HepG2 (cell line): ENCODE measurements at regions not wholly inside any gene's neighbourhood (a gene's known extent, or its start where the extent isn't known, plus 50 kb on each side); places are given as distances from the start of the nearest gene placed in this dataset.

Source experiments
- CREM ChIP-seq, 2 experiments: sonication (generic) in 1 of 2; formaldehyde crosslinking in 1 of 2; IDR thresholded peaks; 2 replicates each; pipeline versions ENCODE4 v1.4.0 to v1.6.1; 2016 to 2020; ENCODE audit warnings: antibody characterized with exemption in 1 of 2, mild to moderate bottlenecking in 1 of 2, missing genetic modification reagents in 1 of 2
- HHEX ChIP-seq: IDR thresholded peaks from 2 replicates; pipeline ENCODE4 v1.6.1; 2016; ENCODE audit warnings: control low read depth
- MAF1 ChIP-seq: sonication (generic); formaldehyde crosslinking; IDR thresholded peaks from 2 replicates; pipeline ENCODE4 v1.5.0; 2020; ENCODE audit warnings: missing genetic modification reagents, borderline replicate concordance
- MIER2 ChIP-seq: IDR thresholded peaks from 2 replicates; pipeline ENCODE4 v1.6.1; 2016; ENCODE audit warnings: missing biosample characterization, missing genetic modification reagents
- MIXL1 ChIP-seq: IDR thresholded peaks from 2 replicates; pipeline ENCODE4 v1.6.1; 2016
- PLRG1 ChIP-seq: fragments of 450-650 bp; conservative IDR thresholded peaks from 2 replicates; pipeline ENCODE4 v1.6.1; 2016
- RXRB ChIP-seq: IDR thresholded peaks from 2 replicates; pipeline ENCODE4 v1.6.1; 2016; ENCODE audit warnings: borderline replicate concordance, missing genetic modification reagents, missing compliant biosample characterization
- SALL1 ChIP-seq: sonication (generic); formaldehyde crosslinking; IDR thresholded peaks from 2 replicates; pipeline ENCODE4 v1.8.0; 2022; ENCODE audit warnings: mild to moderate bottlenecking, missing genetic modification reagents
- SOX13 ChIP-seq, 3 experiments: fragments of 450-650 bp in 1 of 3; sonication (generic) in 1 of 3; formaldehyde crosslinking in 1 of 3; IDR thresholded peaks in 2 of 3; conservative IDR thresholded peaks in 1 of 3; 2 replicates each; pipeline versions ENCODE4 v1.5.0 to v1.6.1; 2016 to 2020; ENCODE audit warnings: antibody characterized with exemption in 1 of 3, mild to moderate bottlenecking in 1 of 3, missing compliant biosample characterization in 1 of 3, missing genetic modification reagents in 1 of 3, moderate library complexity in 1 of 3
- TEAD3 ChIP-seq: optimal IDR thresholded peaks from 2 replicates; pipeline ENCODE3; 2016; ENCODE audit warnings: borderline replicate concordance
- ZNF253 ChIP-seq: sonication (generic); formaldehyde crosslinking; IDR thresholded peaks from 2 replicates; pipeline ENCODE4 v1.8.0; 2022; ENCODE audit warnings: mild to moderate bottlenecking, missing genetic modification reagents, borderline replicate concordance
- ZNF7 ChIP-seq: IDR thresholded peaks from 2 replicates; pipeline ENCODE4 v1.6.1; 2016; ENCODE audit warnings: missing biosample characterization, missing genetic modification reagents
- TF ChIP-seq, protein P1 (sequence below): sonication (generic); formaldehyde crosslinking; IDR thresholded peaks from 2 replicates; pipeline ENCODE4 v1.4.0; 2020; ENCODE audit warnings: missing genetic modification reagents, borderline replicate concordance
- TF ChIP-seq, protein P2 (sequence below): IDR thresholded peaks from 2 replicates; pipeline ENCODE4 v1.6.1; 2016; ENCODE audit warnings: mild to moderate bottlenecking
- TF ChIP-seq, protein P3 (sequence below): IDR thresholded peaks from 2 replicates; pipeline ENCODE4 v1.6.1; 2016
- TF ChIP-seq, protein P4 (sequence below): sonication (generic); formaldehyde crosslinking; IDR thresholded peaks from 2 replicates; pipeline ENCODE4 v1.8.0; 2022; ENCODE audit warnings: missing genetic modification reagents, mild to moderate bottlenecking, moderate library complexity, borderline replicate concordance
- TF ChIP-seq, protein P5 (sequence below): sonication (generic); formaldehyde crosslinking; IDR thresholded peaks from 2 replicates; pipeline ENCODE4 v1.4.0; 2020; ENCODE audit warnings: mild to moderate bottlenecking, missing genetic modification reagents
- TF ChIP-seq, protein P6 (sequence below): IDR thresholded peaks from 2 replicates; pipeline ENCODE4 v1.6.1; 2016; ENCODE audit warnings: low read depth

DNA sequence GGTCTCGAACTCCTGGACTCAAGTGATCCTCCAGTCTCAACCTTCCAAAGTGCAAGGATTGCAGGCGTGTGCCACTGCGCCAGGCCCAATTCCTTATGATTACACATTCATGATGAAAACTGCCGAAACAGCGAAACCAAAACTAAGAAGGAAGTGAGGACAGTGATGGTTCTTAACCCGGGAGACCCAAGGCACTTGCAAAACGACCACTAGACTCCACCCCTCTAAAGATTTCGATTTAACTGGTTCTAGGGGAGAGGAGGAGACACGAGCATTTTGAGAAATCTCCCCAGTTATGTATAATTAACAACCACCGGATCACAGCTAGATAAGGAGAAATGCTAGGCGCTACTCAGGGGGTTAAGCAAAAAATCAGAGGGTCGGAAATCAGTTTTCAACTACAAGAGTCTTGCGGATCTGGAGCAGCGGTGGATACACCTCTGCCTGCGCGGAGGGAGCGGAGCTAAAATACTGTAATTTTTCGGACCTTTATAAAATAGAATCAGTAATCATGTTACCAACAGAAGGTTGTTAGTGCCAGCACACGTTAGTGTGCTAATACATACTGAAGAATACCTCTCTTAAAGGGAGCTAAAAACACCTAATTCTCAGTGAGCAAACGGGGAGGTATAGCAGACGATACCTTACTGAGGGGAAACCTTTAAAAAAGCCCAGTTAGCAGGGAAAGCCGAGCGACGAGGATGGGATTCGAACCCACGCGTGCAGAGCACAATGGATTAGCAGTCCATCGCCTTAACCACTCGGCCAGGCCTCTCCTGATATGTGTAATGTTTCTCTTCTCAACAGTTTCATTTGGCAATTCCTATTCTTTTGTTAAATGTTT is 60.0 kb upstream of the BTN3A2 start (continued):
- no peak for TF ChIP-seq ZNF253
- peak; percentile 96; the same call in 1 of the 2 replicates for TF ChIP-seq MAF1 (CRISPR knock-in tag)
- TF ChIP-seq PLRG1 = no peak
- TF ChIP-seq, protein P1, sequence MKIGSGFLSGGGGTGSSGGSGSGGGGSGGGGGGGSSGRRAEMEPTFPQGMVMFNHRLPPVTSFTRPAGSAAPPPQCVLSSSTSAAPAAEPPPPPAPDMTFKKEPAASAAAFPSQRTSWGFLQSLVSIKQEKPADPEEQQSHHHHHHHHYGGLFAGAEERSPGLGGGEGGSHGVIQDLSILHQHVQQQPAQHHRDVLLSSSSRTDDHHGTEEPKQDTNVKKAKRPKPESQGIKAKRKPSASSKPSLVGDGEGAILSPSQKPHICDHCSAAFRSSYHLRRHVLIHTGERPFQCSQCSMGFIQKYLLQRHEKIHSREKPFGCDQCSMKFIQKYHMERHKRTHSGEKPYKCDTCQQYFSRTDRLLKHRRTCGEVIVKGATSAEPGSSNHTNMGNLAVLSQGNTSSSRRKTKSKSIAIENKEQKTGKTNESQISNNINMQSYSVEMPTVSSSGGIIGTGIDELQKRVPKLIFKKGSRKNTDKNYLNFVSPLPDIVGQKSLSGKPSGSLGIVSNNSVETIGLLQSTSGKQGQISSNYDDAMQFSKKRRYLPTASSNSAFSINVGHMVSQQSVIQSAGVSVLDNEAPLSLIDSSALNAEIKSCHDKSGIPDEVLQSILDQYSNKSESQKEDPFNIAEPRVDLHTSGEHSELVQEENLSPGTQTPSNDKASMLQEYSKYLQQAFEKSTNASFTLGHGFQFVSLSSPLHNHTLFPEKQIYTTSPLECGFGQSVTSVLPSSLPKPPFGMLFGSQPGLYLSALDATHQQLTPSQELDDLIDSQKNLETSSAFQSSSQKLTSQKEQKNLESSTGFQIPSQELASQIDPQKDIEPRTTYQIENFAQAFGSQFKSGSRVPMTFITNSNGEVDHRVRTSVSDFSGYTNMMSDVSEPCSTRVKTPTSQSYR (CRISPR knock-in tag) = no peak
- peak; percentile 68; the same call in 1 of the 2 replicates for TF ChIP-seq ZNF7 (CRISPR knock-in tag)
- TF ChIP-seq, protein P2, sequence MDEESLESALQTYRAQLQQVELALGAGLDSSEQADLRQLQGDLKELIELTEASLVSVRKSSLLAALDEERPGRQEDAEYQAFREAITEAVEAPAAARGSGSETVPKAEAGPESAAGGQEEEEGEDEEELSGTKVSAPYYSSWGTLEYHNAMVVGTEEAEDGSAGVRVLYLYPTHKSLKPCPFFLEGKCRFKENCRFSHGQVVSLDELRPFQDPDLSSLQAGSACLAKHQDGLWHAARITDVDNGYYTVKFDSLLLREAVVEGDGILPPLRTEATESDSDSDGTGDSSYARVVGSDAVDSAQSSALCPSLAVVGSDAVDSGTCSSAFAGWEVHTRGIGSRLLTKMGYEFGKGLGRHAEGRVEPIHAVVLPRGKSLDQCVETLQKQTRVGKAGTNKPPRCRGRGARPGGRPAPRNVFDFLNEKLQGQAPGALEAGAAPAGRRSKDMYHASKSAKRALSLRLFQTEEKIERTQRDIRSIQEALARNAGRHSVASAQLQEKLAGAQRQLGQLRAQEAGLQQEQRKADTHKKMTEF (CRISPR knock-in tag) = peak; percentile 90
- TF ChIP-seq, protein P3, sequence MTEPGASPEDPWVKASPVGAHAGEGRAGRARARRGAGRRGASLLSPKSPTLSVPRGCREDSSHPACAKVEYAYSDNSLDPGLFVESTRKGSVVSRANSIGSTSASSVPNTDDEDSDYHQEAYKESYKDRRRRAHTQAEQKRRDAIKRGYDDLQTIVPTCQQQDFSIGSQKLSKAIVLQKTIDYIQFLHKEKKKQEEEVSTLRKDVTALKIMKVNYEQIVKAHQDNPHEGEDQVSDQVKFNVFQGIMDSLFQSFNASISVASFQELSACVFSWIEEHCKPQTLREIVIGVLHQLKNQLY (CRISPR knock-in tag) = peak; percentile 67; the same call in 1 of the 2 replicates
- TF ChIP-seq CREM (IDR thresholded peaks at IDR 0.05) = peak; percentile 44; the same call in 1 of the 2 replicates
- no peak for TF ChIP-seq CREM (CRISPR knock-in tag; IDR thresholded peaks at IDR 0.05)
- TF ChIP-seq, protein P4, sequence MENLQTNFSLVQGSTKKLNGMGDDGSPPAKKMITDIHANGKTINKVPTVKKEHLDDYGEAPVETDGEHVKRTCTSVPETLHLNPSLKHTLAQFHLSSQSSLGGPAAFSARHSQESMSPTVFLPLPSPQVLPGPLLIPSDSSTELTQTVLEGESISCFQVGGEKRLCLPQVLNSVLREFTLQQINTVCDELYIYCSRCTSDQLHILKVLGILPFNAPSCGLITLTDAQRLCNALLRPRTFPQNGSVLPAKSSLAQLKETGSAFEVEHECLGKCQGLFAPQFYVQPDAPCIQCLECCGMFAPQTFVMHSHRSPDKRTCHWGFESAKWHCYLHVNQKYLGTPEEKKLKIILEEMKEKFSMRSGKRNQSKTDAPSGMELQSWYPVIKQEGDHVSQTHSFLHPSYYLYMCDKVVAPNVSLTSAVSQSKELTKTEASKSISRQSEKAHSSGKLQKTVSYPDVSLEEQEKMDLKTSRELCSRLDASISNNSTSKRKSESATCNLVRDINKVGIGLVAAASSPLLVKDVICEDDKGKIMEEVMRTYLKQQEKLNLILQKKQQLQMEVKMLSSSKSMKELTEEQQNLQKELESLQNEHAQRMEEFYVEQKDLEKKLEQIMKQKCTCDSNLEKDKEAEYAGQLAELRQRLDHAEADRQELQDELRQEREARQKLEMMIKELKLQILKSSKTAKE (CRISPR knock-in tag) = peak; percentile 39; the same call in 1 of the 2 replicates
- no peak for TF ChIP-seq MIER2
- TF ChIP-seq RXRB (CRISPR knock-in tag) = peak; percentile 63; the same call in 1 of the 2 replicates
- TF ChIP-seq SOX13 (IDR thresholded peaks at IDR 0.05) = 0 out of 2 replicates have a peak, but pooled peaks have one; percentile 12
- TF ChIP-seq SOX13 (CRISPR knock-in tag; conservative IDR thresholded peaks at IDR 0.05 in 1 of 2, IDR thresholded peaks at IDR 0.05 in 1 of 2) = peak in 1 of 2 experiments; percentile 53; a peak in 2 of 4 replicates
- TF ChIP-seq, protein P5, sequence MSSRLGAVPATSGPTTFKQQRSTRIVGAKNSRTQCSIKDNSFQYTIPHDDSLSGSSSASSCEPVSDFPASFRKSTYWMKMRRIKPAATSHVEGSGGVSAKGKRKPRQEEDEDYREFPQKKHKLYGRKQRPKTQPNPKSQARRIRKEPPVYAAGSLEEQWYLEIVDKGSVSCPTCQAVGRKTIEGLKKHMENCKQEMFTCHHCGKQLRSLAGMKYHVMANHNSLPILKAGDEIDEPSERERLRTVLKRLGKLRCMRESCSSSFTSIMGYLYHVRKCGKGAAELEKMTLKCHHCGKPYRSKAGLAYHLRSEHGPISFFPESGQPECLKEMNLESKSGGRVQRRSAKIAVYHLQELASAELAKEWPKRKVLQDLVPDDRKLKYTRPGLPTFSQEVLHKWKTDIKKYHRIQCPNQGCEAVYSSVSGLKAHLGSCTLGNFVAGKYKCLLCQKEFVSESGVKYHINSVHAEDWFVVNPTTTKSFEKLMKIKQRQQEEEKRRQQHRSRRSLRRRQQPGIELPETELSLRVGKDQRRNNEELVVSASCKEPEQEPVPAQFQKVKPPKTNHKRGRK = no peak
- TF ChIP-seq, protein P6, sequence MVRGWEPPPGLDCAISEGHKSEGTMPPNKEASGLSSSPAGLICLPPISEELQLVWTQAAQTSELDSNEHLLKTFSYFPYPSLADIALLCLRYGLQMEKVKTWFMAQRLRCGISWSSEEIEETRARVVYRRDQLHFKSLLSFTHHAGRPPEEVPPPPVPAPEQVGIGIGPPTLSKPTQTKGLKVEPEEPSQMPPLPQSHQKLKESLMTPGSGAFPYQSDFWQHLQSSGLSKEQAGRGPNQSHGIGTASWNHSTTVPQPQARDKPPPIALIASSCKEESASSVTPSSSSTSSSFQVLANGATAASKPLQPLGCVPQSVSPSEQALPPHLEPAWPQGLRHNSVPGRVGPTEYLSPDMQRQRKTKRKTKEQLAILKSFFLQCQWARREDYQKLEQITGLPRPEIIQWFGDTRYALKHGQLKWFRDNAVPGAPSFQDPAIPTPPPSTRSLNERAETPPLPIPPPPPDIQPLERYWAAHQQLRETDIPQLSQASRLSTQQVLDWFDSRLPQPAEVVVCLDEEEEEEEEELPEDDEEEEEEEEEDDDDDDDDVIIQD (CRISPR knock-in tag) = 0 out of 2 replicates have a peak, but pooled peaks have one; percentile 56
- peak; percentile 56; the same call in 1 of the 2 replicates for TF ChIP-seq SALL1 (CRISPR knock-in tag)
- TF ChIP-seq MIXL1 = peak; percentile 77
- TF ChIP-seq HHEX (CRISPR knock-in tag) = no peak
- TF ChIP-seq TEAD3 (CRISPR knock-in tag) = peak; percentile 34
